Left renal cortex interstitium (tissue), 4 donors: ENCODE measurements at regions not wholly inside any gene's neighbourhood (a gene's known extent, or its start where the extent isn't known, plus 50 kb on each side); places are given as distances from the start of the nearest gene placed in this dataset.

Source experiments
- DNase-seq, 4 donors: peaks; one replicate each; pipeline ENCODE4 v3.0.0-alpha.2; 2013; ENCODE audit warnings: low read depth in 4 of 4, low spot score in 2 of 4, missing footprints in 1 of 4

- no peak for DNase-seq
Observed at GRCh38 chr21:41111681-41112080, 56.3 kb upstream of the BACE2 start.

- DNase-seq = peak in 3 of 4 donors; percentile 13 to 29 (median 28)
Observed at GRCh38 chr21:41112740-41113692, 54.9 kb upstream of the BACE2 start.

- DNase-seq = no peak
Observed at GRCh38 chr21:41115851-41116250, 52.1 kb upstream of the BACE2 start.
